ENCODE measurements at regions not wholly inside any gene's neighbourhood (a gene's known extent, or its start where the extent isn't known, plus 50 kb on each side); places are given as distances from the start of the nearest gene placed in this dataset.

DNA sequence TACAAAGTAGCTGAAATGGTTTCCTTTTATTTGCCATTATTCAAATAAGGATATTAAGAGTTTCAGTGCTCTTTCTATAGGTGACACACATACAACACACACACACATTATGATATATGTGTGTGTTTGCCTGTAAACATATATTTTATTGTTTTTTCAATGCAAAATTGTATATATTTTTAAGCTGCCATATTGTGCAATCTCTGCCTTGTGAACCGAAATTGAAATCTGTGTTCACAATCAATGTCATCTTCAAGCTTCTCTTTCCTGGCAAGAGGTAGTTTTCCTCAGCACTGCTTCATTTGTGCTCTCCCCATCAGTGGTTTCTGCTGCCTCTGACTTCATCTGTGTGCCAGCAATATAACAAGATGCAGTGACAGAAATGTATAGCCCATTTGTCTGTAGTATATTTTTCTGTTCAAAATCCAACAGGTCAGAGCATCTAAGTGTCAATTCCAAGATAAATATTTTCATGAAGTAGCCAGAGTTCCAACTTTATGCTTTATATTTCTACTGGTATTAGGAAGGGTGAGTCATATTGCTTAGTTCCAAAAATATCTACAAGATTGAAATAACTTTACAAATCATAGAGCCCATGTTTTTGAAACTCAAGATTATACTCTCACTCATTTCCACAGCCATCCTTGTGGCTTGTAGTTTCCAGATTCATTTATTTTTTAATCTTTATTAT, 1704.8 kb upstream of the CDH9 start:
- H3K4me3 ChIP-seq = no peak overlapping the region
- H3K27ac ChIP-seq = no peak overlapping the region
- H3K36me3 ChIP-seq = no peaks in the 10 kb centered on the region
- no peaks in the 10 kb centered on the region for H3K27me3 ChIP-seq
- H3K4me1 ChIP-seq = no peaks in the 10 kb centered on the region
- no peaks in the 10 kb centered on the region for H3K9me3 ChIP-seq
- TF ChIP-seq CTCF (IDR thresholded peaks at IDR 0.05) = no peak
- no peak for DNase-seq (ENCODE audit: low spot score)

DNA sequence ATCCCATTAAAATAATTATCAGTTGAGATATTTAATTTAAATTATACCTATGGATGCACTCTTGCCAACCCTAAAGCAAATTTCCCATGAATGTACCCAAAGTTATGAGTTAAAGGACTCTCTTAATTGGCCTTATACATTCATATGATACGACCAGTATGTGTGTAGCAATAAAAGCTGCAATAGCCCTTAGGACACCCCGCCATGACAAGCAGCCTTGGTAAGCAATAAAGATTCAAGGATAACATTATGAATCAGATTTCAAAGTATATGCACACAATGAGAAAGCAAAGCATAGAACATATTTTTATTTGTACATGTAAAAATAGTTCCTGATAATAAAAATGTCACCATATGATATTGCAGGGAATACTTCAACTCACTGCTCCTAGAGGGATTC, 1699.3 kb upstream of the CDH9 start:
- no peak overlapping the region for H3K4me3 ChIP-seq
- DNase-seq (ENCODE audit: low spot score) = no peak
- H3K27ac ChIP-seq = no peak overlapping the region
- no peaks in the 10 kb centered on the region for H3K36me3 ChIP-seq
- H3K9me3 ChIP-seq = no peaks in the 10 kb centered on the region
- TF ChIP-seq CTCF (IDR thresholded peaks at IDR 0.05) = no peak
- no peaks in the 10 kb centered on the region for H3K27me3 ChIP-seq
- H3K4me1 ChIP-seq = no peaks in the 10 kb centered on the region

GRCh38 chr5:28737222-28737621, 1698.8 kb upstream of the CDH9 start:
- DNase-seq (ENCODE audit: low spot score) = no peak
- no peaks in the 10 kb centered on the region for H3K27me3 ChIP-seq
- no peaks in the 10 kb centered on the region for H3K9me3 ChIP-seq
- no peak overlapping the region for H3K27ac ChIP-seq
- H3K36me3 ChIP-seq = no peaks in the 10 kb centered on the region
- H3K4me1 ChIP-seq = no peaks in the 10 kb centered on the region
- no peak overlapping the region for H3K4me3 ChIP-seq
- no peak for TF ChIP-seq CTCF (IDR thresholded peaks at IDR 0.05)

DNA sequence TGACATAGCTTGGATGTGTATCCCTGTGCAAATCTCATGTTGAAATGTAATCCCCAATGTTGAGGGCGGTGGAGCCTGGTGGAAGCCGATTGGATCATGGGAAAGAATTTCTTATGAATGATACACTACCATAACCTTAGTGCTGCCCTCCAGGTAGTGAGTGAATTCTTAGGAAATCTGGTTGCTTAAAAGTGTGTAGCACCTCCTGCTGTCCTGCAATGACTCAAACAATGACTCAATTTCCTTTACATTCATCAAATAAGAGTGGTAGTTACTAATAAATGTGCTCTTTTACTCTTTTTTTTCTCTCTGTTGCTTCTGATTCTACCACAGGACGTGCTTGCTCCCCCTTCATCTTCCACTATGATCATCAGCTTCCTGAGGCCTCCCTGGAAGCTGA, 1696.0 kb upstream of the CDH9 start:
- no peak overlapping the region for H3K27ac ChIP-seq
- no peak for DNase-seq (ENCODE audit: low spot score)
- no peaks in the 10 kb centered on the region for H3K27me3 ChIP-seq
- H3K9me3 ChIP-seq = no peaks in the 10 kb centered on the region
- no peaks in the 10 kb centered on the region for H3K4me1 ChIP-seq
- no peak overlapping the region for H3K4me3 ChIP-seq
- TF ChIP-seq CTCF (IDR thresholded peaks at IDR 0.05) = no peak
- H3K36me3 ChIP-seq = no peaks in the 10 kb centered on the region

DNA sequence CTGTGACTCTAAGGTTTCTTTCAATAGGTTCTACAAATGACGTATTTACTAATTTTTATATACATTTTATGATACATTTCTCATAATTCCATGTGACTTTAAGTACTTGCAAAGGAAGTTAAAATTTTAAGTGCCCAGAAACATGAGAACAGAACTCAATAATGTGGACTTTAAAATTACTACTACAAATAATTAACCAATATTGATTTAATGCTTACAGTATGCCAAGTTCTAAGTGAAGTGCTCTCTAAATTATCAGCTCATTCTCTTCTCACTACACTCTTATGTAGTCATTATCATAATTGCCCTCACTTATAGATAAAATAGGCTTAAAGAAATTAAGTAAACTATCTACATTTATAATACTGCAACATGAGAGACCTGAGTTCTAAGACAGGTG, 1690.7 kb upstream of the CDH9 start:
- Histone ChIP-seq H3K9me3 (no peaks in the 10 kb centered on the region), H3K4me3 (no peak overlapping the region), H3K36me3 (no peaks in the 10 kb centered on the region), H3K27me3 (no peaks in the 10 kb centered on the region), H3K4me1 (no peaks in the 10 kb centered on the region), H3K27ac (no peak overlapping the region)
- no peak for DNase-seq (ENCODE audit: low spot score)
- no peak for TF ChIP-seq CTCF (IDR thresholded peaks at IDR 0.05)

GRCh38 chr5:28726815-28727214, 1688.4 kb upstream of the CDH9 start:
- no peak for TF ChIP-seq CTCF (IDR thresholded peaks at IDR 0.05)
- H3K9me3 ChIP-seq = no peaks in the 10 kb centered on the region
- H3K4me3 ChIP-seq = no peak overlapping the region
- H3K27ac ChIP-seq = no peak overlapping the region
- no peaks in the 10 kb centered on the region for H3K36me3 ChIP-seq
- no peaks in the 10 kb centered on the region for H3K4me1 ChIP-seq
- no peak for DNase-seq (ENCODE audit: low spot score)
- no peaks in the 10 kb centered on the region for H3K27me3 ChIP-seq
